ENCODE measurements at regions not wholly inside any gene's neighbourhood (a gene's known extent, or its start where the extent isn't known, plus 50 kb on each side); places are given as distances from the start of the nearest gene placed in this dataset.
"Not testable (repeated sequence)": the region's sequence is repeated elsewhere in the genome, so short reads cannot be mapped to it uniquely, and the experiment has no call there.

- ChIA-PET CTCF (ENCODE audit: low intra/inter-chr PET ratio) (no interaction called here), POLR2A (no interaction called here)
- H3K27ac ChIP-seq (ENCODE audit: extremely low read depth, low read depth, low read length), result no peak overlapping the region
- H3K79me2 ChIP-seq (ENCODE audit: control insufficient read depth, insufficient read depth, low read length), result no peaks in the 10 kb centered on the region
- H3K4me2 ChIP-seq (ENCODE audit: insufficient read depth, low read length), result no peak overlapping the region
- no peaks in the 10 kb centered on the region for H3K27me3 ChIP-seq (ENCODE audit: control insufficient read depth in 2 of 2, insufficient read depth in 2 of 2, low read length in 2 of 2)
- TF ChIP-seq L3MBTL2 (IDR thresholded peaks at IDR 0.05) (no peak), ZNF41 (CRISPR knock-in tag; conservative IDR thresholded peaks at IDR 0.05) (no peak), TBL1XR1 (IDR thresholded peaks at IDR 0.05; ENCODE audit: low read length in 2 of 2) (no peak), MAX (CRISPR knock-in tag; IDR thresholded peaks at IDR 0.05) (no peak), SMARCA4 (IDR thresholded peaks at IDR 0.05) (no peak), SRSF3 (IDR thresholded peaks at IDR 0.05; ENCODE audit: insufficient read depth, low read length) (no peak), ZNF780A (CRISPR knock-in tag; IDR thresholded peaks at IDR 0.05) (no peak), BCLAF1 (IDR thresholded peaks at IDR 0.05; ENCODE audit: borderline replicate concordance in 1 of 2, control insufficient read depth in 1 of 2, low read depth in 2 of 2, low read length in 1 of 2) (no peak), ZNF124 (CRISPR knock-in tag; IDR thresholded peaks at IDR 0.05) (no peak), ZNF584 (CRISPR knock-in tag; IDR thresholded peaks at IDR 0.05; ENCODE audit: low read depth) (no peak), ZNF436 (CRISPR knock-in tag; IDR thresholded peaks at IDR 0.05) (no peak), POLR2H (tag; IDR thresholded peaks at IDR 0.05; ENCODE audit: low read depth) (no peak), NEUROD1 (IDR thresholded peaks at IDR 0.05; ENCODE audit: borderline replicate concordance, low read depth, low read length, partially characterized antibody) (no peak), DACH1 (IDR thresholded peaks at IDR 0.05; ENCODE audit: partially characterized antibody) (no peak)
- H4K20me1 ChIP-seq (replicated peaks; ENCODE audit: control insufficient read depth, insufficient read depth, low read length), result no peaks in the 10 kb centered on the region
- no peaks in the 10 kb centered on the region for H3K9me1 ChIP-seq (ENCODE audit: control insufficient read depth, insufficient read depth, low read length)
- no peaks in the 10 kb centered on the region for H3K36me3 ChIP-seq (ENCODE audit: control insufficient read depth, insufficient read depth, low read length)
- no peak overlapping the region for H3K4me3 ChIP-seq
- H3K9ac ChIP-seq (ENCODE audit: insufficient read depth in 1 of 2, low read depth in 2 of 2, low read length in 2 of 2), result no peak overlapping the region
- no peaks in the 10 kb centered on the region for H3K4me1 ChIP-seq (replicated peaks in 1 of 2; ENCODE audit: control insufficient read depth in 2 of 2, insufficient read depth in 2 of 2, low read length in 2 of 2)
- BruUV-seq (replicated peaks), result no TSS peak
- H3K9me3 ChIP-seq (replicated peaks; ENCODE audit: control insufficient read depth, insufficient read depth, low read depth, low read length), result no peaks in the 10 kb centered on the region
- intact Hi-C loops (cut with micrococcal nuclease) (no loop called here), in situ Hi-C loops (cut with MboI) (no loop called here)
- 0% methylated on average over 2 of the region's 2 CpGs for WGBS (ENCODE audit: insufficient coverage, low coverage, missing lambda C conversion rate)
- ATAC-seq (no peak), DNase-seq (ENCODE audit: extremely low read depth in 1 of 4, low spot score in 3 of 4) (no peak), FAIRE-seq (no peak)
- no peak overlapping the region for H2AFZ ChIP-seq (ENCODE audit: low read depth, low read length)
Observed at GRCh38 chr3:6066397-6066796, 794.5 kb upstream of the GRM7 start.

- H2AFZ ChIP-seq (ENCODE audit: low read depth, low read length); H3K27me3 ChIP-seq (ENCODE audit: control insufficient read depth in 2 of 2, insufficient read depth in 2 of 2, low read length in 2 of 2); H3K36me3 ChIP-seq (ENCODE audit: control insufficient read depth, insufficient read depth, low read length); H3K9ac ChIP-seq (ENCODE audit: insufficient read depth in 1 of 2, low read depth in 2 of 2, low read length in 2 of 2); intact Hi-C loops (cut with micrococcal nuclease); H3K9me3 ChIP-seq (replicated peaks; ENCODE audit: control insufficient read depth, insufficient read depth, low read depth, low read length); DNase-seq (ENCODE audit: extremely low read depth in 1 of 4, low spot score in 3 of 4); CTCF ChIA-PET (ENCODE audit: low intra/inter-chr PET ratio); H3K79me2 ChIP-seq (ENCODE audit: control insufficient read depth, insufficient read depth, low read length); POLR2A ChIA-PET; H3K4me2 ChIP-seq (ENCODE audit: insufficient read depth, low read length); H3K4me3 ChIP-seq; BruUV-seq (replicated peaks); H3K27ac ChIP-seq (ENCODE audit: extremely low read depth, low read depth, low read length); ATAC-seq; FAIRE-seq; in situ Hi-C loops (cut with MboI); H4K20me1 ChIP-seq (replicated peaks; ENCODE audit: control insufficient read depth, insufficient read depth, low read length); H3K4me1 ChIP-seq (replicated peaks in 1 of 2; ENCODE audit: control insufficient read depth in 2 of 2, insufficient read depth in 2 of 2, low read length in 2 of 2); H3K9me1 ChIP-seq (ENCODE audit: control insufficient read depth, insufficient read depth, low read length): not testable (repeated sequence)
- WGBS (ENCODE audit: insufficient coverage, low coverage, missing lambda C conversion rate), result 0% methylated on average over 15 of the region's 17 CpGs
Observed at GRCh38 chr3:6066868-6067578, 793.9 kb upstream of the GRM7 start.
